ENCODE measurements at regions not wholly inside any gene's neighbourhood (a gene's known extent, or its start where the extent isn't known, plus 50 kb on each side); places are given as distances from the start of the nearest gene placed in this dataset.
A peak's percentile ranks its signal among the peaks of the same experiment; 100 is the strongest.
"Not testable (repeated sequence)": the region's sequence is repeated elsewhere in the genome, so short reads cannot be mapped to it uniquely, and the experiment has no call there.

- no peak for DNase-seq
Measured at GRCh38 chr9:129430940-129431643, 189.8 kb downstream of the C9orf50 start.

- no peak for DNase-seq
Measured at GRCh38 chr9:129428864-129429577, 191.9 kb downstream of the C9orf50 start.

GRCh38 chr9:129427149-129427548, 193.8 kb downstream of the C9orf50 start:
- DNase-seq, result no peak

GRCh38 chr9:129423755-129424154, 197.1 kb downstream of the C9orf50 start:
- DNase-seq, result not testable (repeated sequence)

GRCh38 chr9:129423216-129423615, 197.7 kb downstream of the C9orf50 start:
- no peak for DNase-seq

- no peak for DNase-seq
Measured at GRCh38 chr9:129422843-129423192, 198.1 kb downstream of the C9orf50 start.

- no peak for DNase-seq
Measured at GRCh38 chr9:129422032-129422842, 198.7 kb downstream of the C9orf50 start.

- no peak for DNase-seq
Measured at GRCh38 chr9:129421371-129421770, 199.5 kb downstream of the C9orf50 start.

- no peak for DNase-seq
Measured at GRCh38 chr9:129420721-129421120, 200.2 kb downstream of the C9orf50 start.

GRCh38 chr9:129419382-129419899, 201.5 kb downstream of the C9orf50 start:
- DNase-seq, result no peak

GRCh38 chr9:129418451-129418850, 202.4 kb downstream of the C9orf50 start:
- DNase-seq, result no peak

- DNase-seq, result no peak
Measured at GRCh38 chr9:129416821-129417539, 203.9 kb downstream of the C9orf50 start.

- no peak for DNase-seq
Measured at GRCh38 chr9:129415942-129416651, 204.8 kb downstream of the C9orf50 start.

- no peak for DNase-seq
Measured at GRCh38 chr9:129414993-129415941, 205.6 kb downstream of the C9orf50 start.

GRCh38 chr9:129414377-129414992, 206.4 kb downstream of the C9orf50 start:
- DNase-seq, result peak; percentile 17

- DNase-seq, result peak; percentile 96
Measured at GRCh38 chr9:129413537-129414376, 207.1 kb downstream of the C9orf50 start.

- DNase-seq, result peak; percentile 77
Measured at GRCh38 chr9:129412814-129413536, 207.9 kb downstream of the C9orf50 start.

GRCh38 chr9:129412176-129412813, 208.6 kb downstream of the C9orf50 start:
- DNase-seq, result not testable (repeated sequence)

Data from EL (cell line).